ENCODE measurements at regions not wholly inside any gene's neighbourhood (a gene's known extent, or its start where the extent isn't known, plus 50 kb on each side); places are given as distances from the start of the nearest gene placed in this dataset.

DNA sequence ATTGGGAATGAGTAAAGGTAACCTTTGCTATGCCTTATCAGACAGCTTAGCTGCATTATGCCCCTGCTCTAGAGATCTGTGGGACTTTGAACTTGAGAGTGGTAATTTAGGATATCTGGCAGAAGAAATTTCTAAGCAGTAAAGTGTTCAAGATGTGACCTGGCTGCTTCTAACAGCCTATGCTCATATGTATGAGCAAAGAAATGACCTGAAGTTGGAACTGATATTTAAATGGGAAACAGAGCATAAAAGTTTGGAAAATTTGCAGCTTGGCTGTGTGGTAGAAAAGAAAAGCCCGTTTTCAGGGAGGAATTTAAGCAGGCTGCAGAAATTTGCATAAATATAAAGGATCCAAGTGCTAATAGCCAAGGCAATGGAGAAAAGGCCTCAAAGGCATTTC is 90.4 kb downstream of the HHIPL2 start:
- Histone ChIP-seq H3K4me3 (ENCODE audit: low read length) (no peak overlapping the region), H3K36me3 (replicated peaks; ENCODE audit: low read depth, low read length) (no peaks in the 10 kb centered on the region), H2AFZ (ENCODE audit: low read depth, low read length) (no peak overlapping the region), H3K27ac (ENCODE audit: low read length) (no peak overlapping the region), H3K9ac (ENCODE audit: low read length) (no peak overlapping the region), H3K79me2 (ENCODE audit: low read length) (no peaks in the 10 kb centered on the region), H4K20me1 (ENCODE audit: insufficient read depth, low read length) (no peaks in the 10 kb centered on the region), H3K27me3 (ENCODE audit: low read depth, low read length) (peaks cover 8% of the 10 kb centered on the region; the same call in 1 of the 2 replicates), H3K4me1 (ENCODE audit: low read length) (peaks cover 11% of the 10 kb centered on the region), H3K4me2 (ENCODE audit: low read length) (no peak overlapping the region), H3K9me3 (ENCODE audit: insufficient read depth, low read length) (no peaks in the 10 kb centered on the region)
- TF ChIP-seq EZH2phosphoT487 (IDR thresholded peaks at IDR 0.05; ENCODE audit: low read depth) = no peak
- TF ChIP-seq, protein P1, sequence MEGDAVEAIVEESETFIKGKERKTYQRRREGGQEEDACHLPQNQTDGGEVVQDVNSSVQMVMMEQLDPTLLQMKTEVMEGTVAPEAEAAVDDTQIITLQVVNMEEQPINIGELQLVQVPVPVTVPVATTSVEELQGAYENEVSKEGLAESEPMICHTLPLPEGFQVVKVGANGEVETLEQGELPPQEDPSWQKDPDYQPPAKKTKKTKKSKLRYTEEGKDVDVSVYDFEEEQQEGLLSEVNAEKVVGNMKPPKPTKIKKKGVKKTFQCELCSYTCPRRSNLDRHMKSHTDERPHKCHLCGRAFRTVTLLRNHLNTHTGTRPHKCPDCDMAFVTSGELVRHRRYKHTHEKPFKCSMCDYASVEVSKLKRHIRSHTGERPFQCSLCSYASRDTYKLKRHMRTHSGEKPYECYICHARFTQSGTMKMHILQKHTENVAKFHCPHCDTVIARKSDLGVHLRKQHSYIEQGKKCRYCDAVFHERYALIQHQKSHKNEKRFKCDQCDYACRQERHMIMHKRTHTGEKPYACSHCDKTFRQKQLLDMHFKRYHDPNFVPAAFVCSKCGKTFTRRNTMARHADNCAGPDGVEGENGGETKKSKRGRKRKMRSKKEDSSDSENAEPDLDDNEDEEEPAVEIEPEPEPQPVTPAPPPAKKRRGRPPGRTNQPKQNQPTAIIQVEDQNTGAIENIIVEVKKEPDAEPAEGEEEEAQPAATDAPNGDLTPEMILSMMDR (IDR thresholded peaks at IDR 0.05; ENCODE audit: low read depth, low read length) = no peak

DNA sequence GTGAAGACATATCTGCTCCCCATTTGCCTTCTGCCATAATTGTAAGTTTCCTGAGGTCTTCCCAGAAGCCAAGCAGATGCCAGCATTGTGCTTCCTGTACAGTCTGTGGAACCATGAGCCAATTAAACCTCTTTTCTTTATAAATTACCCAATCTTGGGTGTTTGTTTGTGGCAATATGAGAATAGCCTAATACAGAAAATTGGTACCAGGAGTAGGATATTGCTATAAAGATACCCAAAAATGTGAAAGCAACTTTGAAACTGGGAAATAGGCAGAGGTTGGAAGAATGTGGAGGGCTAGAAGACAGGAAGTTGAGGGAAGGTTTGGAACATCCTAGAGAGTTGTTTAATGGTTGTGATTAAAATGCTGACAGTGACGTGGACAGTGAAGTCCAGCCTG is 90.8 kb downstream of the HHIPL2 start:
- no peaks in the 10 kb centered on the region for H3K36me3 ChIP-seq (replicated peaks; ENCODE audit: low read depth, low read length)
- H3K4me3 ChIP-seq (ENCODE audit: low read length) = no peak overlapping the region
- no peaks in the 10 kb centered on the region for H4K20me1 ChIP-seq (ENCODE audit: insufficient read depth, low read length)
- H3K9me3 ChIP-seq (ENCODE audit: insufficient read depth, low read length) = no peaks in the 10 kb centered on the region
- H3K4me2 ChIP-seq (ENCODE audit: low read length) = no peak overlapping the region
- no peak for TF ChIP-seq EZH2phosphoT487 (IDR thresholded peaks at IDR 0.05; ENCODE audit: low read depth)
- TF ChIP-seq, protein P1 (IDR thresholded peaks at IDR 0.05; ENCODE audit: low read depth, low read length) = no peak
- no peak overlapping the region for H2AFZ ChIP-seq (ENCODE audit: low read depth, low read length)
- no peak overlapping the region for H3K27ac ChIP-seq (ENCODE audit: low read length)
- H3K9ac ChIP-seq (ENCODE audit: low read length) = no peak overlapping the region
- H3K4me1 ChIP-seq (ENCODE audit: low read length) = peaks cover 11% of the 10 kb centered on the region
- peaks cover 8% of the 10 kb centered on the region; the same call in 1 of the 2 replicates for H3K27me3 ChIP-seq (ENCODE audit: low read depth, low read length)
- no peaks in the 10 kb centered on the region for H3K79me2 ChIP-seq (ENCODE audit: low read length)

- Histone ChIP-seq H3K27ac (ENCODE audit: low read length) (no peak overlapping the region), H4K20me1 (ENCODE audit: insufficient read depth, low read length) (no peaks in the 10 kb centered on the region), H3K36me3 (replicated peaks; ENCODE audit: low read depth, low read length) (no peaks in the 10 kb centered on the region), H3K79me2 (ENCODE audit: low read length) (no peaks in the 10 kb centered on the region), H3K9ac (ENCODE audit: low read length) (peak overlapping the region; percentile 36), H2AFZ (ENCODE audit: low read depth, low read length) (peak overlapping the region; percentile 88), H3K4me1 (ENCODE audit: low read length) (peaks cover 11% of the 10 kb centered on the region), H3K27me3 (ENCODE audit: low read depth, low read length) (peaks cover 19% of the 10 kb centered on the region), H3K9me3 (ENCODE audit: insufficient read depth, low read length) (no peaks in the 10 kb centered on the region), H3K4me3 (ENCODE audit: low read length) (peak overlapping the region; percentile 71), H3K4me2 (ENCODE audit: low read length) (peak overlapping the region; percentile 76)
- TF ChIP-seq, protein P1 (IDR thresholded peaks at IDR 0.05; ENCODE audit: low read depth, low read length) = peak; percentile 98
- no peak for TF ChIP-seq EZH2phosphoT487 (IDR thresholded peaks at IDR 0.05; ENCODE audit: low read depth)
Measured at GRCh38 chr1:222455188-222455879, 92.6 kb downstream of the HHIPL2 start.

GRCh38 chr1:222454782-222455181 is 93.1 kb downstream of the HHIPL2 start:
- Histone ChIP-seq H4K20me1 (ENCODE audit: insufficient read depth, low read length) (no peaks in the 10 kb centered on the region), H3K27ac (ENCODE audit: low read length) (no peak overlapping the region)

More at GRCh38 chr1:222454782-222455181, 93.1 kb downstream of the HHIPL2 start:
- no peaks in the 10 kb centered on the region for H3K9me3 ChIP-seq (ENCODE audit: insufficient read depth, low read length)
- H3K4me3 ChIP-seq (ENCODE audit: low read length) = peak overlapping the region; percentile 71
- H3K36me3 ChIP-seq (replicated peaks; ENCODE audit: low read depth, low read length) = no peaks in the 10 kb centered on the region
- peaks cover 11% of the 10 kb centered on the region for H3K4me1 ChIP-seq (ENCODE audit: low read length)
- H3K4me2 ChIP-seq (ENCODE audit: low read length) = peak overlapping the region; percentile 76
- H2AFZ ChIP-seq (ENCODE audit: low read depth, low read length) = peak overlapping the region; percentile 45; the same call in 1 of the 2 replicates
- peaks cover 19% of the 10 kb centered on the region for H3K27me3 ChIP-seq (ENCODE audit: low read depth, low read length)
- TF ChIP-seq, protein P1 (IDR thresholded peaks at IDR 0.05; ENCODE audit: low read depth, low read length) = no peak
- TF ChIP-seq EZH2phosphoT487 (IDR thresholded peaks at IDR 0.05; ENCODE audit: low read depth) = no peak
- no peaks in the 10 kb centered on the region for H3K79me2 ChIP-seq (ENCODE audit: low read length)
- no peak overlapping the region for H3K9ac ChIP-seq (ENCODE audit: low read length)
